DMS153 treated with DMSO at 0.1 percent for 48 hours (cell line): ENCODE measurements at regions not wholly inside any gene's neighbourhood (a gene's known extent, or its start where the extent isn't known, plus 50 kb on each side); places are given as distances from the start of the nearest gene placed in this dataset.
A peak's percentile ranks its signal among the peaks of the same experiment; 100 is the strongest.
"Not testable (repeated sequence)": the region's sequence is repeated elsewhere in the genome, so short reads cannot be mapped to it uniquely, and the experiment has no call there.

Experiments used
- DNase-seq: peaks from one replicate; lab custom pipeline; 2025; ENCODE audit not compliant: unreplicated experiment; lab: John Stamatoyannopoulos, UW

GRCh38 chr16:13697568-13697967 lies 222.4 kb upstream of the ERCC4 start:
- no peak for DNase-seq

- DNase-seq, result no peak
These were observed 217.3 kb upstream of the ERCC4 start for GRCh38 chr16:13702614-13703013.

- DNase-seq, result no peak
These were observed 211.4 kb upstream of the ERCC4 start for GRCh38 chr16:13708347-13709120.

GRCh38 chr16:13718748-13719147 lies 201.2 kb upstream of the ERCC4 start:
- DNase-seq, result no peak

GRCh38 chr16:13727943-13728342 lies 192.0 kb upstream of the ERCC4 start:
- no peak for DNase-seq

GRCh38 chr16:13733561-13733960 lies 186.4 kb upstream of the ERCC4 start:
- DNase-seq, result no peak

- DNase-seq, result not testable (repeated sequence)
These were observed 180.2 kb upstream of the ERCC4 start for GRCh38 chr16:13739621-13740373.

- no peak for DNase-seq
These were observed 177.0 kb upstream of the ERCC4 start for GRCh38 chr16:13742928-13743327.

- DNase-seq, result no peak
These were observed 176.4 kb upstream of the ERCC4 start for GRCh38 chr16:13743571-13743970.

GRCh38 chr16:13756411-13757140 lies 163.4 kb upstream of the ERCC4 start:
- DNase-seq, result no peak

- DNase-seq, result no peak
These were observed 153.6 kb upstream of the ERCC4 start for GRCh38 chr16:13766334-13766733.

GRCh38 chr16:13767215-13767614 lies 152.7 kb upstream of the ERCC4 start:
- no peak for DNase-seq

- no peak for DNase-seq
These were observed 151.5 kb upstream of the ERCC4 start for GRCh38 chr16:13768471-13768870.

GRCh38 chr16:13770436-13770835 lies 149.5 kb upstream of the ERCC4 start:
- no peak for DNase-seq

- no peak for DNase-seq
These were observed 147.2 kb upstream of the ERCC4 start for GRCh38 chr16:13772782-13773181.

GRCh38 chr16:13779676-13780075 lies 140.3 kb upstream of the ERCC4 start:
- peak; percentile 11 for DNase-seq

GRCh38 chr16:13780406-13781168 lies 139.4 kb upstream of the ERCC4 start:
- DNase-seq, result no peak

- no peak for DNase-seq
These were observed 138.8 kb upstream of the ERCC4 start for GRCh38 chr16:13781169-13781564.

GRCh38 chr16:13781575-13782338 lies 138.2 kb upstream of the ERCC4 start:
- DNase-seq, result no peak

- DNase-seq, result no peak
These were observed 128.9 kb upstream of the ERCC4 start for GRCh38 chr16:13791095-13791494.
